GM21515 (cell line): ENCODE measurements at regions not wholly inside any gene's neighbourhood (a gene's known extent, or its start where the extent isn't known, plus 50 kb on each side); places are given as distances from the start of the nearest gene placed in this dataset.

ENCODE experiments used
- ATAC-seq: cut with Tn5 transposase; IDR thresholded peaks from one replicate; pipeline ENCODE4 v1.9.1; 2021; ENCODE audit not compliant: unreplicated experiment

DNA sequence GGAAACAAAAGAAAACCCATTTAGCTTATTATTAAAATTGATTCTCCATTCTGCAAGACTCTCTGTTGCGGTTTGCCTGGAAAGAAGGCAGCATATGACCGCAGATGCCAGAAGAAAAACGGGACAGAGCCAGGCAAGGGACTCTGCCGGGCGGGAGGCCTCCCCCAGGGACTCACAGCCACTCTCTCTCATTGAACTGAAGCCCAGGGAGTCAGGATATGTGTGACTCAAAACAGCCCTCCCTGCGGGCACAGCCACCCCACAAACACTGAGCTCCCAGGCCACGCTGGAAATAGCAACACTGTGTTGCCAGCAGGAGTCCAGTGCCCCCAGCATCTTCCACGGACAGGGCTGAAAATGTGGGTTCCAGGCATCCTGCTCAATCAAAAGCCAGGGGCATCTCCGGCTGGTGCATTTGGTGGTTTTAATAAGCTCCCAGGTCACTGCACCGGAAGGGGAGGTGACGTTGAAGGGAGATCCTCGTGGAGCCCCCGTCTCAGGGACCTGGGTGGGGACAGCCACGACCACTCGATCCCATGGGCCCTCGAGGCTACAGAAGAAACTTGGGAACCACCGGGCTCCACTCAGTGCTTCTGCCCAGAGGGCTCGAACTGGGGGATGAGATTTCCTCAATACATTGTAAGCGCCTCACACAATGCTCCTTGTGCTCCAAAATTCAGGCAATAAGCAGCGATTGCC lies 624.5 kb downstream of the TBC1D22A start:
- no peak for ATAC-seq

DNA sequence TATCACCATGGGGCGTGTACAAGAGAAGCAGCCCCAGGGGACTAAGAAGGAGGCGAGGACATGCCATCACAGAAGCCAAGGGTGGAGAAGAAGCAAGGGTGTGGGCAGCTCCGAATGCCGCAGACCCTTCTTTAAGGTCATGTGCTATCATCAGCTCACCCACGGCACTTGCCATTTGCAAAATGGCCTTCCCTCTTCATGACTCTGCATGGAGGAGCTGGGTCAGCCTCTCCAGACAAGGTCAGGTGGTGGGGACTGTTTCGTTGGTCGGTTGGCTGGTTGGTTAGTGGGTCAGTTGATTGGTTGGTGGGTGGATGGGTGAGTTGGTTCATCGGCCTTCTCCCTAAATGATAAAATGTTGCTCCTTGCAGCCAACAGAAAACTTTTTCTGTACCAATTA lies 622.5 kb downstream of the TBC1D22A start:
- no peak for ATAC-seq

DNA sequence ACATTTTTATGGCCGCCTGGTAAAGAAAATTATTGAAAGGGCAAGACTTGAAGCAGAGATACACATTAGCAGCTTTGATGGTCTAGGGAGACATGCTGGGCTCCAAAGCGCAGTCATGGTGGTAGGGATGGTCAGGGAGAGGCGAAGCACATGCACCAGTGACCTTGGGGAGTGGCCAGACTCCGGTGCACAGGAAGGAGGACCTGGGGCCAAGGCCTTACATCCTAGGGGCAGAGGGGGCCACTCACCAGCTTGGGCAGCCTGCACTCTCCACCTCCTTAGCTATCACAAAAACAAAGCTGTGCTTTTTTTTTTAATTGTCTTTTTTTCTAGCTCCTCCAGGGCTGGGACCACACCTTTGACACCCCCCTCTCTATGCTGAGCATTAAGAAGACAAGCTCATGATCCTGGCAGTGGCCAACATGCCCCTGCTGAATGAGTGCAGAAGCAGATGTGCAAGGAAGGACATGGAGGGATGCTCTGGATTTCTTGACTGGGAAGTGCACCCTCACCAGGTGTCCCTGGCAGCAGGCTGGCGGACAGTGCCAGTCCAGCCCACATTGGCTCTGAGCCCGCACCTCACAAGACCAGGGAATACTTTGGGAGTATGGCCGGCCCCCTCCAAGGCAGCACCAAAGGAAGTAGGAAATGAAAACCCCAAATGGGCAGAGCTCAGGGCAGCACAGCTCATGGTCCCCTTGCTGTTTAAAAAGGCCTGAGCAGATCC lies 619.9 kb downstream of the TBC1D22A start:
- no peak for ATAC-seq

GRCh38 chr22:47381240-47381639 lies 618.8 kb downstream of the TBC1D22A start:
- no peak for ATAC-seq

DNA sequence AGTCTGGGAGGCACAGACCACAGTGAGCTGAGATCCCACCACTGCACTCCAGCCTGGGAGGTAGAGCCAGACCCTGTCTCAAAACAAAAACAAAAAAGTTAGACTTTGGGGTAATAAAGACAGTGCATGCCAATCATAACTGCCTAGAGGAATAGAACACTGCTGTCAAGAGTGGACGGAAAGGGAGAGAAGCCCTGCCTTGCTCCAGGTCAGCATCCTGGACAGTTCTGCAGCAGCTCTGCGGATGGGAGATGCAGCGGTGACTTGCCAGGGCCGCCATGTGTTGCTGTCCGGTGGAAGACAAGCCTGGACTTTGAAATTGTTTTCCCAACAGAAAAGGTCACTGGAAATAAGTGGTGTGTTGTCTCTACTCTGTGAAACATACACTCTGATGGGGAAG lies 618.2 kb downstream of the TBC1D22A start:
- no peak for ATAC-seq

DNA sequence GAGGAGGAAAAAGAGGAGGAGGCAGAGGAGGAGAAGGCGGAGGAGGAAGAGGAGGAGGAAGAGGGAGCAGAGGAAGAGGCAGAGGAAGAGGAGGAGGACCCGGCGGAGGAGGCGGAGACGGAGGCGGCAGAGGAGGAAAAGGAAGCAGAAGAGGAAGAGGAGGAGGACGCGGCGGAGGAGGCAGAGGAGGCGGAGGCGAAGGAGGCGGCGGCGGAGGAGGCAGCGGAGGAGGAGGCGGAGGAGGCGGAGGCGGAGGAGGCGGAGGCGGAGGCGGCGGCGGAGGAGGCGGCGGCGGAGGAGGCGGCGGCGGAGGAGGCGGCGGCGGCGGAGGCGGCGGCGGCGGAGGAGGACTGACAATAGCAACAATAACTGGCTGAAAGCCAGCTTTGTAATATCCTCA lies 616.6 kb downstream of the TBC1D22A start:
- no peak for ATAC-seq

- no peak for ATAC-seq
Observed at GRCh38 chr22:47377926-47378560, 615.6 kb downstream of the TBC1D22A start.

DNA sequence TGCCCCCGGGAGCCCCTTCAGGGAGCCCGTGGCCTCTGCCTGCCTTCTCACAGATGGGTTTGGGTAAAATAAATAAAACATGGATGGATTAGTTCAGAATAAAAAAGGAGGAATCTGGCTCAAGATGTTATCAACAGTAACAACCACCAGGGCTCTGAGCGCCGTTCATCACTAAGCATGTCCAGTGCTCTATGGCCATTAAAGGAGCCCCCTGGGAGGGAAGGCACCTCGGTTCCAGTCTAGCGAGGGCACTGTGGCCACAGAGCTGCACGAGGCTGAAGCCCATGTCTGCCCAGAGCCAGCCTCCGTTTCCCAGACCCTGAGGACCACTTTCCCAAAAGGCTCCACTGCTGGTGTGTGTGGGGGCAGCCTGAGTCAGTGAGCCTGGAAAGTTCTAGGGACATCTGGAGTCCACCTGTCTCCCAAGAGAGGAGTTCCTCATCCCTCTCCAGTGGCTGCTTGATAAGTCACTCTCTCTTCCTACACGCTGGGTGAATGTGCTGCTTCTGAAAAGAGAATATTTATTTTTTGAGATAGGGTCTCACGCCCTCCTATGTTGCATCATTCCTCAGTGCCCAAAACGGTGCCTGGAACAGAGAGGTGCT lies 614.6 kb downstream of the TBC1D22A start:
- no peak for ATAC-seq

GRCh38 chr22:47376322-47376700 lies 613.9 kb downstream of the TBC1D22A start:
- no peak for ATAC-seq

DNA sequence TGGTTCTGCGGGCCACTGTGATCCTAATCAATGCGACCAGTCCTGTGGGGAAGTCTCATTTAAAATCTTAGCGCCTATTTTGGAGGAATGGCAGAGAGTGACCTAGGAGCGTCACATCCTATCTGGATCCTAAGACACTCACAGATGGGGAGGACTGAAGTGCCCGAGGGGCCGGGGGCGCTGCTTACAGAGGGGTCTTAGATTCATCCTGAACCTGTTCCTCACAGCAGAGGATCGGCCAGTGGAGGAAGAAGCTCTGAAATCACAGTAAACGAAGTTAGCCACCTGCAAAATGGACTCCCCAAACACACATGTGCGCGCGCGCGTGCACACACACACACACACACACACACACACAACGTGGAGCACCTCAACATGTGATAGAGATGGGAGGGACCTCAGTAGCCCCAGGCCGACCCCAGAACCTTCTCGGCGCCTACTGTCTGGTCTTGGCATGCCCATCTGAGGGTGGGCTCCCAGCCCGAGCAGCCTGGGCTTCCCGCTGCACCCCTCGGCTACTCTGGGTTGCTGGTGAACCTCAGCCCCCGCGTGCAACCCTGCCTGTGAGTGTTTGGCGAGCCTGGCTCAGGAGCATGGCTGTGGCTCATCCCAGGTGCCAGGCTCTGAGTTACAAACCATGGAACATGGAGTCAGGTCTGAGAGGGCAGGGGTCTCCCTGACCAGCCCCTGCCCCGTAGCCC lies 613.3 kb downstream of the TBC1D22A start:
- no peak for ATAC-seq

DNA sequence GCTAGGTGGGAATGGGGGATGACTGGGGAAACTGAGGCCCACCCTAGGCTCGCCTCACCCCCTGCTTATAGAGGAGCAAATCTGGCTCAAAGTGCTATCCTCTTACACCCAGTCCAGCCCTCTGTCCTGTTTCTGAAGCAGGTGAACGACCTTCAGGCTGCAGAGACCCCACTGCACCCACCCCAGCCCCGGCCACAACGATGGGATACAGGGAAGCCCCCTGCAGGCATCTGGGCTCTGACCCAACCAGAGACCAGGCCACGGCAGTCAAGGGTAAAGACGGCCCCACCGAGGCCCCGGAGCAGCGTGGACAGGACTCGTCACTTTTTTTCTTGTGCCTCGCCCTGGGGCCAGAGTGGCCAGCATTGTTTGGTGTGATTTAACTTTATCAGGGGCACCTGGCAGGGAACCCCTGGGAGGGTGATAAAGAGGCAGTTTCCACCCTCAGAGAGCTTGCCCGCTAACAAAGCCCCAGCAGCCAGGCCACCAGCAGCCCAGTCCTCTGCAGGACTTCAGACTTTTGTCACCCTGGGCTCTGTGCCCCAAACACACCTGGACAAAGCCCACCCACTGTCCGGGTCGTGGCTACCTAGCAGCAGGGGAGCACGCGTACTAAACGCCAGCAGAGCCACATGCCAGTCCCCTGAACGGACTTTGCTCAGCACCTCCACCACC lies 612.6 kb downstream of the TBC1D22A start:
- ATAC-seq: no peak

GRCh38 chr22:47374273-47374771 lies 611.9 kb downstream of the TBC1D22A start:
- ATAC-seq: no peak

DNA sequence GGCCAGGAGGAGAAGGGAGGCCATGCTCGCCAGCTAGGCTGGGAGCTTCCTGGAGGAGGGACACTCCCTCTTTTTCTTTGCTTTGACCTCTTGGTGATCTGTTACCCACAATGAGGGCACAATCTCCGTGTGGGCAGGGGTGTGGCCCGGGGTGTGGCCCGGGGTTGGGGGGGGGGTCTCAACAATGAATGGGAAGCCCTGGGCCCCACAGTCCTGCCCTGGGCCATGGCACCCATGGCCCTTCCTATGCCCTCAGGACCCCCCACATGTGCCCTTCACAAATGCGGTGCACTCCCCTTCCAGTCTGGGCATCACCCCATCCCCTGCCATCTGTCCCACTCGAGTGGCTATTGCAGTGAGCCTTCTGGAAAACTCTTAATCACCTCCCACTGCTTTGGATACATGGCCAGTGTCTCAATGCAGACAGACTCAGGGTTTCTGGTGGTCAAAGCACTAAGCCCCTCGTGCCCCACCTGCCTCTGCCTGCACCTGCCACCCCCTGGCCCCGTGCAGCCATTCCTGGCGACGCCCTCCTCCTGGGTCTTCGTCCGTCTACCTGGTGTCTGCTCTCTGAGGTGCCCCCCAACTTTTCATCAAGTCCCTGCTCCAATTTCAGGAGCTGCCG lies 611.3 kb downstream of the TBC1D22A start:
- no peak for ATAC-seq

DNA sequence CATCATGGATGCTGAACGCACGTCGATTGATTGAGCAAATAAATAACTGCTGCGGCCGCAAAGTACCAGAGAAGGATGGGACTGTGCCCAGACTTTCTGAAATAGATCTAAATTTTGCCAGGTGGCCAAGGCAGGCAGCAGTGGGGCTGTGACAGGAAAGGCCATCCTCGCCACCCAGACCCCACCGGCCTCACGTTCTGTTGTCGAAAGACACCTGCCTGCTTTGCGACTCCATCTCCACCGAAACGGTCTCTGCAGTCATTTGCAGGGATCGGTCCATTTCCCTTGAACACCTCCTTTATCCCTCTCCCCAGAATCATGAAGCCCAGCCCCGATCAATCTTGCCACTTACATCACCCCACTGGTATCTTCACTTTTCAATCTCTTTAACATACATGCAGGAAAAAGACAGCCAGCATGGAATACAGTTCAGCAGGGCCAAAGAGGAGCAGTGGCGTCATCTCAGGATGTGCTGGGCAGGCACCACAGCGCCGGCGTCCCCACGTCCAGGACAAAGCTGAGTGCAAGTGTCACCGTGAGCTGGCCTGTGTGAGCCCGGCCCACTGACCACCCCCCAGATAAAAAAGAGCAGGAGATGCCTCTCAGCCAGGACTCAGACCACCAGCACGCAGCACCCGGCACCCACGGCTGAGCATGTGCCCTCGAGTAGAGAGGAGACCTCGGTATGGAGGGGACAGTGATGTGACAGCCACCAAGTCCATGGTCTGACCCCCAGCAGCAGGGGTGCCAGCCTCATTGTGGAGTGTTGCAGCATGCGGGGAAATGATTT lies 610.3 kb downstream of the TBC1D22A start:
- no peak for ATAC-seq

- ATAC-seq: no peak
Observed at GRCh38 chr22:47372111-47372581, 609.7 kb downstream of the TBC1D22A start.

GRCh38 chr22:47371263-47372090 lies 609.0 kb downstream of the TBC1D22A start:
- ATAC-seq: no peak

DNA sequence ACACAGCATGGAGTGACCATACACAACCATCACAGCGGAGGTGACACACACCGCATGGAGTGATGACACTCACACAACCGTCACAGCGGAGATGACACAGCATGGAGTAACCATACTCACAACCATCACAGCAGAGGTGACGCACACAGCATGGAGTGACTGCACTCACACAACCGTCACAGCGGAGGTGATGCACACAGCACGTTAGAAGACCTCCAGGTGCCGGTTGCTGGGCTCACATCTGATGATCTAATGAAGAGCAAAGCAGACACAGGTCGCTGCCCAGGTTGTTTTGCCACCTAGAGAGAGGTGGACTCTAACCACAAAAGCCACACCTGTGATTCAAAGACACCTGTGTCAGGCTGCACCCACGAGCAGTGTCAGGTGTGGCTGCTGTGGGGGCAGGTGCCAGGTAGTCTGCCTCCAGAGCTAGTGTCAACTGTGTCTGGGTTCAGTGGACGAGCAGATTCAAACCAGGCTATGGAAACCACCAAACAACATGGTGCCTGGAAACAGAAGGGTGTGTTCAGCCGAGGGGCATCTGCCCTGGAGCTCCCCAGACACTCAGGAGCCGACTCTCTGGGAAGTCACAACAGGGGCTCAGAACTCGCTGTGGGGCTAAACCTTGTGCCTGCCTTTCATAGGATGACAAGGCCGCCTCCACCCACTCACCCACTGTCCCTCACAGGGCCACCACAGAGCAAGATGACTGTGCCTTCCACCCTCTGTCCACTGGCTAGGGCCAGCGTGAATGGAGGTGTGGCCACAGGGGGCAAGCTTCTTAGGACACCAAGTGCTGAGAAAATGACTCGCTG lies 608.2 kb downstream of the TBC1D22A start:
- ATAC-seq: no peak
